HepG2 (cell line): ENCODE measurements at regions not wholly inside any gene's neighbourhood (a gene's known extent, or its start where the extent isn't known, plus 50 kb on each side); places are given as distances from the start of the nearest gene placed in this dataset.

Experiments
- ATAC-seq: fragments of 200-7000 bp; cut with Tn5 transposase; 3 replicates; pipeline ENCODE4 v1.9.1; 2020; ENCODE audit warnings: mild to moderate bottlenecking, moderate library complexity
- BruUV-seq: library from RNA; stranded (reverse); fragments of 400-500 nt; replicated peaks from 2 replicates; lab custom pipeline; 2021; lab: Mats Ljungman, UMichigan
- CTCF ChIA-PET: fragments of 300-600 bp; formaldehyde crosslinking; extraction: SDS; loops from one replicate; lab custom pipeline; 2021; ENCODE audit warnings: low total read pairs, inconsistent platforms, low intra/inter-chr PET ratio; lab: Yijun Ruan, JAX
- POLR2A ChIA-PET: fragments of 350-600 bp; sonication (Branson Sonifier 250); formaldehyde crosslinking; loops from one replicate; lab custom pipeline; 2020; ENCODE audit warnings: antibody characterized with exemption, inconsistent platforms; lab: Yijun Ruan, JAX
- DNase-seq: peaks from one replicate; pipeline ENCODE4 v3.0.0-alpha.2; 2015; ENCODE audit warnings: low spot score
- FAIRE-seq: peaks from 3 replicates; lab custom pipeline; 2011; peaks lifted over from hg19 to GRCh38; lab: Jason Lieb, UNC
- H2AFZ ChIP-seq: one replicate; pipeline ENCODE4 v1.6.1; 2011; ENCODE audit warnings: low read length, inconsistent platforms
- H3K27ac ChIP-seq: fragments of 300-600 bp; 3 replicates; pipeline ENCODE4 v1.8.0; 2011; ENCODE audit warnings: mixed run types, mild to moderate bottlenecking, mixed read lengths, low read length, inconsistent platforms; ENCODE audit not compliant: insufficient read depth; ENCODE audit errors: extremely low read length
- H3K27me3 ChIP-seq, 2 experiments: fragments of 200-600 bp in 1 of 2; 2 replicates in 1 of 2; 3 replicates in 1 of 2; pipeline versions ENCODE4 v1.6.0 to v1.8.0; 2011; ENCODE audit warnings: low read length in 2 of 2, mild to moderate bottlenecking in 2 of 2, moderate library complexity in 2 of 2, inconsistent platforms in 1 of 2; ENCODE audit not compliant: insufficient read depth in 2 of 2, control insufficient read depth in 1 of 2
- H3K36me3 ChIP-seq, 2 experiments: fragments of 200-600 bp in 1 of 2; replicated peaks in 1 of 2; 2 replicates in 1 of 2; 3 replicates in 1 of 2; pipeline versions ENCODE4 v1.5.1 to v1.8.0; 2011; ENCODE audit warnings: low read length in 2 of 2, inconsistent platforms in 1 of 2; ENCODE audit not compliant: insufficient read depth in 2 of 2, control insufficient read depth in 1 of 2
- H3K4me1 ChIP-seq: 2 replicates; pipeline ENCODE4 v1.5.1; 2012; ENCODE audit warnings: low read length, inconsistent platforms; ENCODE audit not compliant: insufficient read depth
- H3K4me2 ChIP-seq: 2 replicates; pipeline ENCODE4 v1.6.0; 2011; ENCODE audit warnings: low read depth, low read length, inconsistent platforms
- H3K4me3 ChIP-seq, 3 experiments: fragments of 200-600 bp in 1 of 3; sonication (generic), shearing (Covaris generic) in 1 of 3; replicated peaks in 1 of 3; 2 replicates each; pipeline ENCODE4 v1.5.1; 2011 to 2016; ENCODE audit warnings: low read length in 3 of 3, inconsistent platforms in 2 of 3, low read depth in 2 of 3, mild to moderate bottlenecking in 2 of 3, control low read depth in 1 of 3, mixed read lengths in 1 of 3; ENCODE audit not compliant: insufficient read depth in 1 of 3
- H3K79me2 ChIP-seq: one replicate; pipeline ENCODE4 v1.6.1; 2011; ENCODE audit warnings: low read length, inconsistent platforms; ENCODE audit not compliant: insufficient read depth
- H3K9ac ChIP-seq: 2 replicates; pipeline ENCODE4 v1.6.0; 2011; ENCODE audit warnings: mild to moderate bottlenecking, low read depth, low read length, inconsistent platforms; ENCODE audit not compliant: insufficient read depth
- H3K9me3 ChIP-seq: 2 replicates; pipeline ENCODE4 v1.5.1; 2012; ENCODE audit warnings: mild to moderate bottlenecking, low read length
- H4K20me1 ChIP-seq: 2 replicates; pipeline ENCODE4 v1.6.0; 2011; ENCODE audit warnings: inconsistent platforms, mild to moderate bottlenecking, low read length, moderate library complexity; ENCODE audit not compliant: insufficient read depth
- ASH2L ChIP-seq: fragments of 300-600, 200-600 bp; sonication (generic); IDR thresholded peaks from 2 replicates; pipeline ENCODE4 v1.7.0; 2017; ENCODE audit warnings: low read depth, mild to moderate bottlenecking, moderate library complexity, mixed read lengths, low read length; ENCODE audit not compliant: insufficient read length
- DDIT3 ChIP-seq: sonication (generic); formaldehyde crosslinking; IDR thresholded peaks from 2 replicates; pipeline ENCODE4 v1.4.0; 2020; ENCODE audit warnings: mild to moderate bottlenecking, missing genetic modification reagents
- EEA1 ChIP-seq: sonication (generic); formaldehyde crosslinking; IDR thresholded peaks from 2 replicates; pipeline ENCODE4 v1.5.1; 2020; ENCODE audit warnings: mild to moderate bottlenecking, missing genetic modification reagents, borderline replicate concordance
- FOXK2 ChIP-seq: fragments of 450-650 bp; IDR thresholded peaks from 2 replicates; pipeline ENCODE4 v1.6.1; 2016
- HNRNPLL ChIP-seq: fragments of 200-400 bp; formaldehyde crosslinking; IDR thresholded peaks from 2 replicates; pipeline ENCODE4 v1.6.1; 2017; ENCODE audit warnings: mild to moderate bottlenecking, low read depth, low read length; ENCODE audit not compliant: poor library complexity, severe bottlenecking
- HOXA5 ChIP-seq: sonication (generic); formaldehyde crosslinking; IDR thresholded peaks from 2 replicates; pipeline ENCODE4 v1.4.0; 2020; ENCODE audit warnings: missing genetic modification reagents
- JARID2 ChIP-seq: sonication (generic); formaldehyde crosslinking; IDR thresholded peaks from 2 replicates; pipeline ENCODE4 v1.8.1; 2023; ENCODE audit warnings: missing genetic modification reagents, inconsistent platforms; ENCODE audit not compliant: insufficient replicate concordance
- KDM5B ChIP-seq: sonication (generic); formaldehyde crosslinking; IDR thresholded peaks from 2 replicates; pipeline ENCODE4 v1.4.0; 2020; ENCODE audit warnings: missing genetic modification reagents, mild to moderate bottlenecking, borderline replicate concordance
- MYNN ChIP-seq: sonication (generic); formaldehyde crosslinking; IDR thresholded peaks from 2 replicates; pipeline ENCODE4 v1.4.0; 2020; ENCODE audit warnings: mild to moderate bottlenecking, low read depth, missing genetic modification reagents
- PPARG ChIP-seq: conservative IDR thresholded peaks from 2 replicates; pipeline ENCODE4 v1.6.1; 2016; ENCODE audit warnings: missing biosample characterization, missing genetic modification reagents
- SSRP1 ChIP-seq: IDR thresholded peaks from 2 replicates; pipeline ENCODE4 v1.6.1; 2016; ENCODE audit warnings: control low read depth
- TAF1 ChIP-seq: sonication (generic); formaldehyde crosslinking; IDR thresholded peaks from 2 replicates; pipeline ENCODE4 v1.4.0; 2020; ENCODE audit warnings: missing genetic modification reagents
- TRAFD1 ChIP-seq: sonication (generic); formaldehyde crosslinking; IDR thresholded peaks from 2 replicates; pipeline ENCODE4 v1.5.1; 2020; ENCODE audit warnings: missing genetic modification reagents, mild to moderate bottlenecking, borderline replicate concordance
- ZBTB49 ChIP-seq: sonication (generic); formaldehyde crosslinking; IDR thresholded peaks from 2 replicates; pipeline ENCODE4 v1.4.0; 2020; ENCODE audit warnings: missing genetic modification reagents, borderline replicate concordance
- ZFP36 ChIP-seq: fragments of 150-350 bp; IDR thresholded peaks from 2 replicates; pipeline ENCODE4 v1.6.1; 2018; ENCODE audit warnings: borderline replicate concordance, low read length, low read depth; ENCODE audit not compliant: partially characterized antibody
- ZNF124 ChIP-seq: sonication (generic); formaldehyde crosslinking; IDR thresholded peaks from 2 replicates; pipeline ENCODE4 v1.4.0; 2020; ENCODE audit warnings: missing genetic modification reagents
- ZSCAN12 ChIP-seq: sonication (generic); formaldehyde crosslinking; IDR thresholded peaks from 2 replicates; pipeline ENCODE4 v1.9.0; 2021; ENCODE audit warnings: mild to moderate bottlenecking, missing genetic modification reagents
- WGBS: methylation state at CpG from one replicate; pipeline ENCODE4 v1.1.6; 2017; ENCODE audit warnings: low lambda C conversion rate; 5-methylcytosine and 5-hydroxymethylcytosine counted together
- in situ Hi-C: cut with HindIII; loops from 2 replicates; pipeline ENCODE4 v1.10.0; 2017; ENCODE audit warnings: low pct_unique_long_range_greater_than_20kb; ENCODE audit not compliant: extremely low pct_ligation_motif_present
- intact Hi-C: fragments of 100-400 bp; cut with micrococcal nuclease; formaldehyde crosslinking; loops from one replicate; pipeline ENCODE4 v1.10.0; 2022; ENCODE audit not compliant: unreplicated experiment
- TF ChIP-seq, protein P1 (sequence below): IDR thresholded peaks from 2 replicates; pipeline ENCODE4 v1.6.1; 2016; ENCODE audit warnings: missing genetic modification reagents, missing compliant biosample characterization

DNA sequence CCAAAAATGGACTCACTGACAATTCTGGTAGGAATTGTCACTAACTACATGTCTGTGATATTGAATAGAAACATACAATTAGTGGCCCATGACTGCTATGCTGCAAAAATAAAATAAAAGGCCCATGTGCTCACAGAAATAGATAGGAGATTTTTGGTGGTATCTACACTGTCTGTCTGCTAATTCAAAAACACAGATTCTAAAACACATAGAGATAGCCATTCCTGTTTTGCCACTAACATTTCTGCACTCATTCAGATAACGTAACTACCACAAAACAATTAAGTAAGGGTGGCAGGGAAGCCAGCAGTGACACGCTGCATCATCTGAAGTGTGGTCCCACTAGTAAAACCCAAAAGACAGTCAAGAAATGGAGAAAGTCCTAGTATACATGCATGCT is 202.2 kb upstream of the NFIA start:
- H3K36me3 ChIP-seq = no peaks in the 10 kb centered on the region
- ChIA-PET POLR2A (no interaction called here), CTCF (no interaction called here)
- 0% methylated on average over 2 of the region's 2 CpGs for WGBS
- H3K9ac ChIP-seq = no peak overlapping the region
- no peaks in the 10 kb centered on the region for H3K79me2 ChIP-seq
- FAIRE-seq = no peak
- TF ChIP-seq EEA1 (CRISPR knock-in tag) = no peak
- TF ChIP-seq ZBTB49 (CRISPR knock-in tag) = no peak
- no peak for TF ChIP-seq ZSCAN12
- no peak for TF ChIP-seq MYNN (CRISPR knock-in tag)
- TF ChIP-seq, protein P1, sequence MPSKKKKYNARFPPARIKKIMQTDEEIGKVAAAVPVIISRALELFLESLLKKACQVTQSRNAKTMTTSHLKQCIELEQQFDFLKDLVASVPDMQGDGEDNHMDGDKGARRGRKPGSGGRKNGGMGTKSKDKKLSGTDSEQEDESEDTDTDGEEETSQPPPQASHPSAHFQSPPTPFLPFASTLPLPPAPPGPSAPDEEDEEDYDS (CRISPR knock-in tag) = no peak
- TF ChIP-seq FOXK2 = no peak
- TF ChIP-seq ZFP36 = no peak
- no peak for TF ChIP-seq TRAFD1 (CRISPR knock-in tag)
- TF ChIP-seq PPARG (CRISPR knock-in tag) = no peak
- no peak for TF ChIP-seq KDM5B
- TF ChIP-seq DDIT3 (CRISPR knock-in tag) = no peak
- TF ChIP-seq SSRP1 (CRISPR knock-in tag) = no peak
- TF ChIP-seq JARID2 (CRISPR knock-in tag) = no peak
- TF ChIP-seq ASH2L = no peak
- TF ChIP-seq HOXA5 (CRISPR knock-in tag) = no peak
- TF ChIP-seq ZNF124 = no peak
- no peak for TF ChIP-seq TAF1 (CRISPR knock-in tag)
- TF ChIP-seq HNRNPLL = no peak
- no peak overlapping the region for H3K27ac ChIP-seq
- H3K4me3 ChIP-seq = no peak overlapping the region
- BruUV-seq = no TSS peak
- no peak for DNase-seq
- H3K9me3 ChIP-seq = no peaks in the 10 kb centered on the region
- H3K4me1 ChIP-seq = no peaks in the 10 kb centered on the region
- H4K20me1 ChIP-seq = no peaks in the 10 kb centered on the region
- no peak overlapping the region for H2AFZ ChIP-seq
- intact Hi-C loops (no loop called here), in situ Hi-C loops (no loop called here)
- ATAC-seq = no peak
- H3K4me2 ChIP-seq = no peak overlapping the region
- no peaks in the 10 kb centered on the region for H3K27me3 ChIP-seq
